NCI-H2081 treated with DMSO at 0.1 percent for 48 hours (cell line): ENCODE measurements at regions not wholly inside any gene's neighbourhood (a gene's known extent, or its start where the extent isn't known, plus 50 kb on each side); places are given as distances from the start of the nearest gene placed in this dataset.

Source experiments
- DNase-seq: peaks from one replicate; lab custom pipeline; 2025; lab: John Stamatoyannopoulos, UW

DNA sequence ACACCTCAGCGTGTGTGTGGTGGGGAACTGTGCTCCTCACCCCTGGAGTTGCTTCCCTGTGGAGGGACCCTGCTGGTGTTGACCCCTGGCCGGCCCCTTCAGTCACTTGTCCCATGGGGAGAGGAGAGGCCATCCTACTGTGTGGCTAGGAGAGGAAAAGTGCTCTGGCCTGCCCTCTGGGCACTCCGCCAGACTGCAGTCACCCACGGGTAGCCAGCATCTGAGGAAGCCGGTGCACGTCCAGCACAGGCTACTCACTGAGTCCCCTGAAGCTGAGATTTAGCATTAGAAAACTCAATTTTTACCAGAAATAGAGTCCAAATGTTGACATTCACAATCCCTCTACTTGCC, 211.5 kb upstream of the RAB6C start:
- no peak for DNase-seq

DNA sequence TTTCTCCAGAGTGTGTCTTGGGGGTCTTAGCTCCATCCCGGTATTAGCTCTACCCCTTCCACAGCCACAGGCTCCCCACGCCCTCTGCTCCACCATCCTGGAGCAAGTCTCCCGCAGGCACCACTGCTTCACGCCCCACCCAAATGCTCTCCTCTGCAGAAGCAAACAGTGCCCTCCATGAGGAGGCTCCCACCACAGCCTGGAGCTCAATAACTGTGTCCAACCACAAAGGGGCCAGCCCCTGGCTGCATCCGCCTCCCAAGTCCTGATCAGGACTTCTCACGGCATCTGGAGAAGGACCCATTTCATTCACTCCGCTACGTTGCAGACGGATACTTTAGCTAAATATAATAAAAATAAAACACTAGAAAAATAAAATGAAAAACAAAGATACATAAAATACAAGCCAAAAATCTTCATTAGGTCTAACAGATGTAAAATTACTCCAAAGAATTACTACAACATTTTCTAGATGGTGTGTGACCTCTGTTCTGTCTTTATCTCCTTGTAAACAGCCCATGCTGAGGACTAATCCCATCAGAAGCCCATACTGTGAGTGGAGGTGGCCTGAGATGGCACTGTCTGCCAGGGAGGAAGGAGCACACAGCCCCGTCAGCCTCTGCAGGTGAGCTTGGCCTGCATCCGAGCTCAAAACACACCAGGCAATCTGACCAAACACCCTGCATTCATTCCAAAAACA, 210.8 kb upstream of the RAB6C start:
- no peak for DNase-seq

DNA sequence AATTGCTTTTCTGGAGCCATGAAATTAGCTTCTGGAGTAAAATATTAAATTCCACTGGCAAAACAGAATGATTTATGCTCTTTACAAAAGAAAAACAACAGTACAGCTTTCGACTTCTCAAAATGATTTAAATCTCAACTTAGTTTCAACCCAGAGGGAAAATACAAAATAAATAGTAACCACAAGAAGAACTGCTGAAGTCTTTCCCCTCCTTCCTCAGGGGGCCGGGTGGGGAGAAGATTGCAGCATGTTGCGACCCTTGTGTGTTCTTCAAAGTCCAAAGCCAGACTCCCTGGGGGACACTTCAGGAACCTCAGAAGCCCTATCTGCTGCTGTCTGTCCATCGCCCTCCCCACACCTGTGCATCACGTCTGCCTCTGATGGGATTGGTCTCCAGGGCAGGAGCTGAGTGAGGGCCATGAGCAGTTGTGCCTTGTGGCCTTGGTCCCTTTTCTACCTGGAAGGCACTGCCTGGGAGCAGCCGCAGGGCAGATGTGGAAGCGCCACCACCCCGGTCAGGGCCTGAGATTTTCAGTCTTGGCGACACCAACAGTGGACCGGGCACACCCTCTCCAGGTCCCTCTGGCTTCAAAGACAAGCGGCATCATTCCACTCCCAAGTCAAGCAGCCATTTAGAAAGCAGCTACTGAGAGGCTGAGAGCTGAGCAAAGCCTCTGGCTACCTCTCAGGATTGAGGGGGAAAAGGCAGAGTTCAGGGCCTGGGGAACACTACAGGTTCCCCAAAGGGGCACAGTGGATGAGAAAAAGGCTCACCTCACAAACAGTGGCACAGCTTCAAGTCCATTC, 210.1 kb upstream of the RAB6C start:
- DNase-seq, result no peak

- DNase-seq, result no peak
These were observed 207.9 kb upstream of the RAB6C start for GRCh38 chr2:129771418-129772189.

DNA sequence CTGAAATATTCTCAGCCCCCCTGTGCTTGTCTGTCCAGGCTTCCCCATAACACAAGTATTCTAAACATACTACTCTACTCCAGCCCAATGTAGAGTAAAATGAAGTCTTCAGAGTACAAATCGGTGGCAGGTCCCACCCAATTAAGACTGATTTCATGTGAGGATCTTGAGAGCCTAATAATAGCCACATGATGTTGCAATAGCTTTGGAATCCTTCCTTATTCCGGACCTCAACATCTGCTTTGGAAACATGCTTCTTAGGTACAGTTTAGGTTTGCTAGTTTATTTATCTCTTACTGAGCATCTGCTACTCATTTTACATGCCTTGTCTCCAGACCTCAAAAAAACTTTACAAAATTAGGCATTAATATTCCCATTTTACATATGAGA, 207.3 kb upstream of the RAB6C start:
- DNase-seq, result no peak

- no peak for DNase-seq
These were observed 203.4 kb upstream of the RAB6C start for GRCh38 chr2:129775952-129776653.

GRCh38 chr2:129777146-129777545, 202.3 kb upstream of the RAB6C start:
- DNase-seq, result no peak

GRCh38 chr2:129777762-129778583, 201.5 kb upstream of the RAB6C start:
- DNase-seq, result no peak

GRCh38 chr2:129778584-129778877, 200.9 kb upstream of the RAB6C start:
- no peak for DNase-seq

- DNase-seq, result no peak
These were observed 199.7 kb upstream of the RAB6C start for GRCh38 chr2:129779783-129780182.

GRCh38 chr2:129780316-129781270, 198.9 kb upstream of the RAB6C start:
- DNase-seq, result no peak

DNA sequence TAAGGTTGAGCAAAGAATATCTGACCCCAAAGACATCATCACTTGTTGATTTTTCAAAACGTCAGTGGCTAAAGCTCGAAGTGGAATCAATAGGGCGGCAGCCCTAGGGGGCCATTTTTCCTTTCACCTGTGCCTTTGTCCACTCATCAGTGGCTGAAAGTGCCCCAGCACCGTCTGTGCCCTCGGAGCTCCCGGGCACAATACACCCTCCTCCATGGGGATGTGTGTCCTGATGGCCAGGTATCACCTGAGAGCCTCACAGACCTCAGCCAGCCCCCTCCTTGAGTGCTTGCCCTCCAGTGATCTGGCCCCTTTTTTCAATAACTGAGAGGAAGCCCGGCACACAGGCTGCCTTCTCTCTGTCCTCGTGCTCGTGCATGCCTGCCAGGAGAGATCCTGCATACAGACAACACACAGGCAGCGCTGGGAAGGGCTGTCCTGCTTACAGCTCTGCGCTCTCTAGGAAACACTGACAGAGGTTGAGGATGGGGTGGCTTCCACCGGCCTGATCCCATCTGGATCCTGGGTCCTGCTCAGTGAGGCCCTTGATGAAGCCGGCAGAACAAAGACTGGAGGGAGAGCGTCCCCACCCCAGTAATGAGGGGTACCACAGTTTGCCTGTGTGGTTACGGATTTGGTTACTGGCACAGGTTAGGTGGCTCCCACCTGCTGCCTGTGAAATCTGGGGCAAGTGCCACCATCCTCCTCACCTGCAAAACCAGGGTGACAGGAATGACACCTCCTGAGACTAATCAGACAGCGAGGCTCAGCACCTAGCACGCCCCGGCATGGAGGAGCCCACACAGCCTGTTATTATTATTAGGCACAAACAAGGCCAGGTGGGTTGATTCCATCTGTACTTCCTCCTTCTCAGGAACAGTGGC, 197.5 kb upstream of the RAB6C start:
- DNase-seq, result no peak

GRCh38 chr2:129782633-129782990, 196.9 kb upstream of the RAB6C start:
- no peak for DNase-seq

GRCh38 chr2:129784486-129784885, 195.0 kb upstream of the RAB6C start:
- no peak for DNase-seq

- no peak for DNase-seq
These were observed 187.8 kb upstream of the RAB6C start for GRCh38 chr2:129791712-129792111.

GRCh38 chr2:129793431-129793902, 186.0 kb upstream of the RAB6C start:
- DNase-seq, result no peak

- DNase-seq, result no peak
These were observed 185.3 kb upstream of the RAB6C start for GRCh38 chr2:129794116-129794515.

- DNase-seq, result no peak
These were observed 184.9 kb upstream of the RAB6C start for GRCh38 chr2:129794540-129794939.

GRCh38 chr2:129796225-129796624, 183.2 kb upstream of the RAB6C start:
- no peak for DNase-seq
